DOHH2 (cell line): ENCODE measurements at regions not wholly inside any gene's neighbourhood (a gene's known extent, or its start where the extent isn't known, plus 50 kb on each side); places are given as distances from the start of the nearest gene placed in this dataset.

ENCODE experiments used
- H3F3A ChIP-seq: fragments of 200-600 bp; sonication (generic), shearing (Covaris generic); 2 replicates; pipeline ENCODE4 v1.6.0; 2016; ENCODE audit warnings: antibody characterized with exemption, mild to moderate bottlenecking; ENCODE audit not compliant: control insufficient read depth, insufficient read depth
- H3K27ac ChIP-seq: fragments of 200-600 bp; sonication (generic); 2 replicates; pipeline ENCODE4 v1.5.1; 2014; ENCODE audit warnings: low read depth, mild to moderate bottlenecking, low read length, moderate library complexity
- H3K27me3 ChIP-seq: fragments of 200-600 bp; sonication (generic); 2 replicates; pipeline ENCODE4 v1.6.1; 2014; ENCODE audit warnings: mild to moderate bottlenecking, low read length, mixed read lengths; ENCODE audit not compliant: control insufficient read depth
- H3K36me3 ChIP-seq: fragments of 200-600 bp; sonication (generic); 2 replicates; pipeline ENCODE4 v1.6.1; 2014; ENCODE audit warnings: mild to moderate bottlenecking, low read length, moderate library complexity, mixed read lengths; ENCODE audit not compliant: control insufficient read depth
- H3K4me1 ChIP-seq: fragments of 200-600 bp; sonication (generic); 2 replicates; pipeline ENCODE4 v1.6.1; 2014; ENCODE audit warnings: mild to moderate bottlenecking, low read length, mixed read lengths; ENCODE audit not compliant: control insufficient read depth
- H3K4me2 ChIP-seq: fragments of 200-600 bp; sonication (generic); 2 replicates; pipeline ENCODE4 v1.6.0; 2014; ENCODE audit warnings: mild to moderate bottlenecking, low read length, moderate library complexity
- H3K4me3 ChIP-seq: fragments of 200-600 bp; sonication (generic); 2 replicates; pipeline ENCODE4 v1.5.1; 2014; ENCODE audit warnings: mild to moderate bottlenecking, low read length, mixed read lengths
- H3K79me2 ChIP-seq: fragments of 200-600 bp; sonication (generic); 2 replicates; pipeline ENCODE4 v1.6.1; 2014; ENCODE audit warnings: mild to moderate bottlenecking, low read length, mixed read lengths; ENCODE audit not compliant: control insufficient read depth
- H3K9me2 ChIP-seq: fragments of 200-600 bp; sonication (generic); replicated peaks from 2 replicates; pipeline ENCODE4 v1.6.1; 2014; ENCODE audit warnings: mild to moderate bottlenecking, low read length, mixed read lengths; ENCODE audit not compliant: control insufficient read depth
- H3K9me3 ChIP-seq: fragments of 200-600 bp; sonication (generic); 2 replicates; pipeline ENCODE4 v1.6.1; 2014; ENCODE audit warnings: antibody characterized with exemption, low read length, mixed read lengths; ENCODE audit not compliant: control insufficient read depth, insufficient read depth
- H4K20me1 ChIP-seq: fragments of 200-600 bp; sonication (generic); 2 replicates; pipeline ENCODE4 v1.6.0; 2014; ENCODE audit warnings: low read depth, mild to moderate bottlenecking, antibody characterized with exemption, low read length, moderate library complexity; ENCODE audit not compliant: control insufficient read depth, insufficient read depth
- EZH2phosphoT487 ChIP-seq: fragments of 200-600 bp; sonication (generic); IDR thresholded peaks from 2 replicates; pipeline ENCODE4 v1.6.1; 2017; ENCODE audit warnings: borderline replicate concordance, mild to moderate bottlenecking, antibody characterized with exemption, low read length, moderate library complexity, mixed read lengths
- TF ChIP-seq, protein P1 (sequence below): fragments of 200-600 bp; sonication (generic); IDR thresholded peaks from one replicate; pipeline ENCODE4 v1.5.1; 2014; ENCODE audit warnings: antibody characterized with exemption, mild to moderate bottlenecking, low read depth, low read length; ENCODE audit not compliant: poor library complexity, severe bottlenecking

DNA sequence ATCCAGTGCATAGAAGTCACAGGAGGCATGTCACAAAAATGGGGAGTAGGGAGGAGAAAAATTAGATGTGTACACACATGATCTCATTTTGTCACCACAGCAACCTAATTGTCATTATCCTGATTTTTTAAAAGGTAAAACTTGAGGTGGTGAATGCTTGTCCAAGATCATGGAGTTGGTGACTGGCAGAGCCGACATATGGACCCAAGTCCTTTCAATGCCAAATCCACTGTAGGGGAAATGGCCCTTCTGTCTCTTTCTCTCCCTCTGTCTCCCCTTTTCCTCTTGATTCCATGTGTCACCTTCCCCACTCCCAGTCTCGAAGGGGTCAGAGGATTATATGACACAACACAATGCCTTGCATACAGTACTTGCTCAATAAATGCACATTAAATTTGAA, 65.7 kb upstream of the JUN start:
- H3K27me3 ChIP-seq: peaks cover 5% of the 10 kb centered on the region
- TF ChIP-seq EZH2phosphoT487: no peak
- TF ChIP-seq, protein P1, sequence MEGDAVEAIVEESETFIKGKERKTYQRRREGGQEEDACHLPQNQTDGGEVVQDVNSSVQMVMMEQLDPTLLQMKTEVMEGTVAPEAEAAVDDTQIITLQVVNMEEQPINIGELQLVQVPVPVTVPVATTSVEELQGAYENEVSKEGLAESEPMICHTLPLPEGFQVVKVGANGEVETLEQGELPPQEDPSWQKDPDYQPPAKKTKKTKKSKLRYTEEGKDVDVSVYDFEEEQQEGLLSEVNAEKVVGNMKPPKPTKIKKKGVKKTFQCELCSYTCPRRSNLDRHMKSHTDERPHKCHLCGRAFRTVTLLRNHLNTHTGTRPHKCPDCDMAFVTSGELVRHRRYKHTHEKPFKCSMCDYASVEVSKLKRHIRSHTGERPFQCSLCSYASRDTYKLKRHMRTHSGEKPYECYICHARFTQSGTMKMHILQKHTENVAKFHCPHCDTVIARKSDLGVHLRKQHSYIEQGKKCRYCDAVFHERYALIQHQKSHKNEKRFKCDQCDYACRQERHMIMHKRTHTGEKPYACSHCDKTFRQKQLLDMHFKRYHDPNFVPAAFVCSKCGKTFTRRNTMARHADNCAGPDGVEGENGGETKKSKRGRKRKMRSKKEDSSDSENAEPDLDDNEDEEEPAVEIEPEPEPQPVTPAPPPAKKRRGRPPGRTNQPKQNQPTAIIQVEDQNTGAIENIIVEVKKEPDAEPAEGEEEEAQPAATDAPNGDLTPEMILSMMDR: no peak
- no peaks in the 10 kb centered on the region for H4K20me1 ChIP-seq
- no peaks in the 10 kb centered on the region for H3K9me3 ChIP-seq
- no peak overlapping the region for H3K4me3 ChIP-seq
- no peaks in the 10 kb centered on the region for H3K79me2 ChIP-seq
- H3K9me2 ChIP-seq: no peaks in the 10 kb centered on the region
- H3K27ac ChIP-seq: no peak overlapping the region
- no peak overlapping the region for H3K4me2 ChIP-seq
- H3K36me3 ChIP-seq: no peaks in the 10 kb centered on the region
- H3K4me1 ChIP-seq: no peaks in the 10 kb centered on the region
- H3F3A ChIP-seq: no peaks in the 10 kb centered on the region

DNA sequence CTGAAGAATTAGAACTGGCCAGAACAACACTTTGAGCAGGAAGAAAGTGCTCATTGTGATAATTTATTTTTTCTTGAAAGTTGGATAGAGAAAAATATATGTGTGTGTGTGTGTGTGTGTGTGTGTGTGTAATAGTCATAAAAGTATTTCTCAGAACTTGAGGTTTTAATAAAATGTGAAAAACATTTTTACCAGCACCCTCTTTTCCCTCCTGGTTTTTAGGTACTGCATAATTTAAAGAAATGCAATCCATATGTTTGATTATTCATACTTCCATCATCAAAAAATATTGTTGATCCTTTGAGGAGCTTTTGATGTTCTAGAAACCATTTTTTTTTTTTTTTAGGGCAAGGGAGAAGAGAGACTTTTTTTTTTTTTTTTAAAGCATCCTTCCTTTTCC, 66.8 kb upstream of the JUN start:
- Histone ChIP-seq H3K27me3 (peaks cover 5% of the 10 kb centered on the region), H3K79me2 (no peaks in the 10 kb centered on the region), H3K9me3 (no peaks in the 10 kb centered on the region), H3K36me3 (no peaks in the 10 kb centered on the region), H3K27ac (no peak overlapping the region), H3K4me1 (no peaks in the 10 kb centered on the region), H3K9me2 (no peaks in the 10 kb centered on the region), H4K20me1 (no peaks in the 10 kb centered on the region), H3K4me2 (no peak overlapping the region), H3F3A (no peaks in the 10 kb centered on the region), H3K4me3 (no peak overlapping the region)
- no peak for TF ChIP-seq EZH2phosphoT487
- TF ChIP-seq, protein P1: no peak

DNA sequence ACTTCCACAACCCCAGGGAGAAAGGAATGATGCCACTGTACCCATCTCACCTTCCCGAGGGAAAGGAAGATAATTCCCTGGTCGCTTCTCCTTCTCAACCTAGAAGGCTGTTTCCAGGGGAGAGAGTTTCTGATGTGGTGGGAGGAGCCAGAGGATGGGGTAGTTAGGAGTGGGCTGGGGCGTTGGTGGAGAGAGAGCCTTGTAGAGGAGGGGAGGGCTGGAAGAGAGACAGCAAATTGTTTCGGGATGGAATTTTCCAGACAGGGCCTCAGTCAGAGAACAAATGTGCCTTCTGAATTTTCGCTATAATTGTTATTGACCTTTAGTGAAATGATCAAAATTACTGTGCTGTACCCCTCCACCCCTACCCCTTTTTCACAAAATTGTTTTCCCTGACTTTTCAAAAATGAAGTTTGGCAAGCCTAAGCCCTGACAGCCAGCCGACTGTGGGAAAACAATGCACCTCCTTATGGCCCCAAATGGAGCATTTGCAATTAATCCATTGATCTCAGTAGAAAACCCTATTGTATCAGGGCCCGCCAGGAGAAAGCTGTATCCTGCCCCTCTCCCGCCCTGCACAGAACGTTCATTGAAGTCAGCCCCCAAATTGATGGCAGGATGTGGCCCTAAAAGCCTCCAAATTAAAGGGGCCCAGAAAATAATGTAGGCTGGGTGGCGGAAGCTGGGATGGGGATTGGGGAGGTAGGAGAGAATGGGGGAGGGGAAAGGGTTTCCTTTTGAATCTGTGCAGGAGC, 69.1 kb upstream of the JUN start:
- H4K20me1 ChIP-seq: no peaks in the 10 kb centered on the region
- H3K79me2 ChIP-seq: no peaks in the 10 kb centered on the region
- no peak overlapping the region for H3K27ac ChIP-seq
- H3F3A ChIP-seq: no peaks in the 10 kb centered on the region
- no peaks in the 10 kb centered on the region for H3K9me3 ChIP-seq
- TF ChIP-seq, protein P1: no peak
- no peak for TF ChIP-seq EZH2phosphoT487
- no peaks in the 10 kb centered on the region for H3K9me2 ChIP-seq
- no peak overlapping the region for H3K4me2 ChIP-seq
- peaks cover 5% of the 10 kb centered on the region for H3K27me3 ChIP-seq
- H3K4me1 ChIP-seq: no peaks in the 10 kb centered on the region
- no peaks in the 10 kb centered on the region for H3K36me3 ChIP-seq
- no peak overlapping the region for H3K4me3 ChIP-seq
